ENCODE measurements at regions not wholly inside any gene's neighbourhood (a gene's known extent, or its start where the extent isn't known, plus 50 kb on each side); places are given as distances from the start of the nearest gene placed in this dataset.

DNA sequence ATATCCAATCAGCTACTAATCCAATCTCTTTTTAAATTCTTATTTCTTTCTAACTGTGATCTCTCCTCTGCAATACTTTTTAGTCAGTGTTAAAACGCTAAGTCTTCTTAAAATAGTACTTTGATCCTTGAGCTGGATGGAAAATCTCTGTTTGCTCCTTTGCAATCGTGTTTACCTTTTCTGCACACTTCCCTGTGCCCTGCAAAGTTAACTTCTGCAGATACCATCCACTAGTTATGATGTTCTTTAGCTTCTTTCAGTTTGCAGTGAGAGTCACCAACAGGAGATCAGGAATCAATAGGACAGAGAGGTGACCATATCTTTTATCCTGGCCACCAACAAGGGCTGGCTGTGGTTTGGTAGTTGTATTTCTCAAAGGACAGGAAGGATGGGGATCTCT, 391.5 kb downstream of the GASK1B start:
- TF ChIP-seq POLR2AphosphoS5 (IDR thresholded peaks at IDR 0.05; ENCODE audit: low read depth, low read length) (no peak), POLR2A (IDR thresholded peaks at IDR 0.05; ENCODE audit: low read depth, low read length) (no peak), TAF1 (IDR thresholded peaks at IDR 0.05; ENCODE audit: low read depth, low read length) (no peak)
